Peyer's patch (tissue), 4 donors: ENCODE measurements at regions not wholly inside any gene's neighbourhood (a gene's known extent, or its start where the extent isn't known, plus 50 kb on each side); places are given as distances from the start of the nearest gene placed in this dataset.

Experiments
- POLR2A ChIP-seq, 2 donors: fragments of 450-650 bp; IDR thresholded peaks; one replicate each; pipeline ENCODE4 v1.5.1; 2017; ENCODE audit warnings: antibody characterized with exemption in 2 of 2, mild to moderate bottlenecking in 2 of 2, moderate library complexity in 2 of 2
- TF ChIP-seq, protein P1 (sequence below), 6 experiments: fragments of 450-650 bp in 4 of 6; fragments of 200-600 bp in 2 of 6; sonication (generic) in 1 of 6; IDR thresholded peaks; one replicate each; pipeline ENCODE4 v1.5.1; 2017 to 2019; ENCODE audit warnings: antibody characterized with exemption in 6 of 6, mild to moderate bottlenecking in 3 of 6, moderate library complexity in 1 of 6

DNA sequence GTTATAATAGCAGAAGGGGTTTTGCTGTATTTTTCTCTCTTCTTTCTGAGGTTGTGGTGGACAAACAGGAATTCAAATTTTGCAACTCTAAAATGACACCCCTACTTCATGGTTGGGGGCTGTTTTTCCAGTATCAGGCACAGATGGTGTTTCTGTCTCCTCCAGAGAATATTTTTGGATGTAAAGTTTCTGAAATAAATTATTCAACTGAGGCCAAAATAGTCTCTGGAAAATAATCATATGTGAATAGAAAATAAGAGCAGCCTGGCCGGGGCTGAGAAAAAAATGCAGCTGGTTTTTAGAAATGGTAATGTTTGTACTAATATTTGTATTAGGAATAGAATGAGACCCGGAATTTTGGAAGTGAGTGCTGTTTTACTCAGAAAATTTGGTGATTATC is 121.3 kb upstream of the ADAMTS9 start:
- TF ChIP-seq, protein P1, sequence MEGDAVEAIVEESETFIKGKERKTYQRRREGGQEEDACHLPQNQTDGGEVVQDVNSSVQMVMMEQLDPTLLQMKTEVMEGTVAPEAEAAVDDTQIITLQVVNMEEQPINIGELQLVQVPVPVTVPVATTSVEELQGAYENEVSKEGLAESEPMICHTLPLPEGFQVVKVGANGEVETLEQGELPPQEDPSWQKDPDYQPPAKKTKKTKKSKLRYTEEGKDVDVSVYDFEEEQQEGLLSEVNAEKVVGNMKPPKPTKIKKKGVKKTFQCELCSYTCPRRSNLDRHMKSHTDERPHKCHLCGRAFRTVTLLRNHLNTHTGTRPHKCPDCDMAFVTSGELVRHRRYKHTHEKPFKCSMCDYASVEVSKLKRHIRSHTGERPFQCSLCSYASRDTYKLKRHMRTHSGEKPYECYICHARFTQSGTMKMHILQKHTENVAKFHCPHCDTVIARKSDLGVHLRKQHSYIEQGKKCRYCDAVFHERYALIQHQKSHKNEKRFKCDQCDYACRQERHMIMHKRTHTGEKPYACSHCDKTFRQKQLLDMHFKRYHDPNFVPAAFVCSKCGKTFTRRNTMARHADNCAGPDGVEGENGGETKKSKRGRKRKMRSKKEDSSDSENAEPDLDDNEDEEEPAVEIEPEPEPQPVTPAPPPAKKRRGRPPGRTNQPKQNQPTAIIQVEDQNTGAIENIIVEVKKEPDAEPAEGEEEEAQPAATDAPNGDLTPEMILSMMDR (IDR thresholded peaks at IDR 0.05) = no peak
- no peak for TF ChIP-seq POLR2A (IDR thresholded peaks at IDR 0.05)
